GM19351 (cell line): ENCODE measurements at regions not wholly inside any gene's neighbourhood (a gene's known extent, or its start where the extent isn't known, plus 50 kb on each side); places are given as distances from the start of the nearest gene placed in this dataset.
"Not testable (repeated sequence)": the region's sequence is repeated elsewhere in the genome, so short reads cannot be mapped to it uniquely, and the experiment has no call there.

ENCODE experiments used
- ATAC-seq: cut with Tn5 transposase; IDR thresholded peaks from one replicate; pipeline ENCODE4 v1.9.1; 2021; ENCODE audit warnings: mild to moderate bottlenecking, moderate library complexity; ENCODE audit not compliant: unreplicated experiment

GRCh38 chr13:81929988-81930387, 1589.1 kb upstream of the SPRY2 start:
- ATAC-seq = no peak

GRCh38 chr13:81927347-81927746, 1586.4 kb upstream of the SPRY2 start:
- ATAC-seq = no peak

- ATAC-seq = no peak
These were observed 1576.9 kb upstream of the SPRY2 start for GRCh38 chr13:81917810-81918209.

GRCh38 chr13:81916461-81916860, 1575.5 kb upstream of the SPRY2 start:
- ATAC-seq = no peak

- no peak for ATAC-seq
These were observed 1567.0 kb upstream of the SPRY2 start for GRCh38 chr13:81907787-81908372.

GRCh38 chr13:81888855-81889254, 1547.9 kb upstream of the SPRY2 start:
- ATAC-seq = no peak

- ATAC-seq = no peak
These were observed 1534.0 kb upstream of the SPRY2 start for GRCh38 chr13:81874681-81875661.

- ATAC-seq = no peak
These were observed 1533.3 kb upstream of the SPRY2 start for GRCh38 chr13:81874253-81874652.

GRCh38 chr13:81872581-81872980, 1531.7 kb upstream of the SPRY2 start:
- no peak for ATAC-seq

- ATAC-seq = not testable (repeated sequence)
These were observed 1530.9 kb upstream of the SPRY2 start for GRCh38 chr13:81871751-81872325.

GRCh38 chr13:81848291-81848690, 1507.4 kb upstream of the SPRY2 start:
- no peak for ATAC-seq

GRCh38 chr13:81846771-81847170, 1505.8 kb upstream of the SPRY2 start:
- no peak for ATAC-seq

- ATAC-seq = no peak
These were observed 1480.3 kb upstream of the SPRY2 start for GRCh38 chr13:81821259-81821658.

GRCh38 chr13:81800433-81800832, 1459.5 kb upstream of the SPRY2 start:
- no peak for ATAC-seq

- no peak for ATAC-seq
These were observed 1454.8 kb upstream of the SPRY2 start for GRCh38 chr13:81795710-81796109.

- no peak for ATAC-seq
These were observed 1450.7 kb upstream of the SPRY2 start for GRCh38 chr13:81791641-81792040.

GRCh38 chr13:81781471-81781870, 1440.5 kb upstream of the SPRY2 start:
- no peak for ATAC-seq

- ATAC-seq = no peak
These were observed 1439.0 kb upstream of the SPRY2 start for GRCh38 chr13:81779876-81780275.

- no peak for ATAC-seq
These were observed 1437.4 kb upstream of the SPRY2 start for GRCh38 chr13:81778350-81778749.

- no peak for ATAC-seq
These were observed 1432.3 kb upstream of the SPRY2 start for GRCh38 chr13:81773263-81773662.

- ATAC-seq = no peak
These were observed 1431.0 kb upstream of the SPRY2 start for GRCh38 chr13:81771951-81772350.
